Liver (tissue), 3 donors: ENCODE measurements at regions not wholly inside any gene's neighbourhood (a gene's known extent, or its start where the extent isn't known, plus 50 kb on each side); places are given as distances from the start of the nearest gene placed in this dataset.

Experiments used
- CTCF ChIP-seq: fragments of 150-350 bp; IDR thresholded peaks from 2 replicates; pipeline ENCODE4 v1.5.1; 2017; ENCODE audit warnings: improper control_type of control experiment, low read depth, low read length; ENCODE audit not compliant: missing input control
- EGR1 ChIP-seq, 2 donors: IDR thresholded peaks; 2 replicates each; pipeline ENCODE4 v1.6.1; 2016 to 2018; ENCODE audit warnings: antibody characterized with exemption in 2 of 2, low read depth in 2 of 2
- FOXA1 ChIP-seq: IDR thresholded peaks from 2 replicates; pipeline ENCODE4 v1.6.1; 2016; ENCODE audit warnings: antibody characterized with exemption
- HNF4A ChIP-seq, 2 donors: conservative IDR thresholded peaks; 2 replicates each; pipeline ENCODE4 v1.6.1; 2016; ENCODE audit warnings: antibody characterized with exemption in 2 of 2, mild to moderate bottlenecking in 2 of 2
- HNF4G ChIP-seq: IDR thresholded peaks from 2 replicates; pipeline ENCODE4 v1.6.1; 2016; ENCODE audit warnings: antibody characterized with exemption
- JUND ChIP-seq, 2 donors: IDR thresholded peaks; 2 replicates each; pipeline ENCODE4 v1.6.1; 2016; ENCODE audit warnings: antibody characterized with exemption in 2 of 2
- MAX ChIP-seq: IDR thresholded peaks from 2 replicates; pipeline ENCODE4 v1.6.1; 2016; ENCODE audit warnings: antibody characterized with exemption
- RAD21 ChIP-seq, 2 donors: IDR thresholded peaks; 2 replicates each; pipeline ENCODE4 v1.6.1; 2016; ENCODE audit warnings: antibody characterized with exemption in 2 of 2, mild to moderate bottlenecking in 2 of 2
- REST ChIP-seq: IDR thresholded peaks from 2 replicates; pipeline ENCODE4 v1.6.1; 2016; ENCODE audit warnings: antibody characterized with exemption, mild to moderate bottlenecking
- RXRA ChIP-seq, 2 donors: IDR thresholded peaks; 2 replicates each; pipeline ENCODE4 v1.6.1; 2017 to 2018; ENCODE audit warnings: antibody characterized with exemption in 2 of 2, mild to moderate bottlenecking in 1 of 2
- TAF1 ChIP-seq: conservative IDR thresholded peaks from 2 replicates; pipeline ENCODE4 v1.6.1; 2016; ENCODE audit warnings: antibody characterized with exemption, mild to moderate bottlenecking
- YY1 ChIP-seq: IDR thresholded peaks from 2 replicates; pipeline ENCODE4 v1.6.1; 2016; ENCODE audit warnings: antibody characterized with exemption, mild to moderate bottlenecking
- ZBTB33 ChIP-seq: IDR thresholded peaks from 2 replicates; pipeline ENCODE4 v1.6.1; 2016; ENCODE audit warnings: antibody characterized with exemption
- TF ChIP-seq, protein P1 (sequence below): IDR thresholded peaks from 2 replicates; pipeline ENCODE4 v1.6.1; 2016; ENCODE audit warnings: antibody characterized with exemption
- donor health status: healthy.
- donor health status: healthy.

DNA sequence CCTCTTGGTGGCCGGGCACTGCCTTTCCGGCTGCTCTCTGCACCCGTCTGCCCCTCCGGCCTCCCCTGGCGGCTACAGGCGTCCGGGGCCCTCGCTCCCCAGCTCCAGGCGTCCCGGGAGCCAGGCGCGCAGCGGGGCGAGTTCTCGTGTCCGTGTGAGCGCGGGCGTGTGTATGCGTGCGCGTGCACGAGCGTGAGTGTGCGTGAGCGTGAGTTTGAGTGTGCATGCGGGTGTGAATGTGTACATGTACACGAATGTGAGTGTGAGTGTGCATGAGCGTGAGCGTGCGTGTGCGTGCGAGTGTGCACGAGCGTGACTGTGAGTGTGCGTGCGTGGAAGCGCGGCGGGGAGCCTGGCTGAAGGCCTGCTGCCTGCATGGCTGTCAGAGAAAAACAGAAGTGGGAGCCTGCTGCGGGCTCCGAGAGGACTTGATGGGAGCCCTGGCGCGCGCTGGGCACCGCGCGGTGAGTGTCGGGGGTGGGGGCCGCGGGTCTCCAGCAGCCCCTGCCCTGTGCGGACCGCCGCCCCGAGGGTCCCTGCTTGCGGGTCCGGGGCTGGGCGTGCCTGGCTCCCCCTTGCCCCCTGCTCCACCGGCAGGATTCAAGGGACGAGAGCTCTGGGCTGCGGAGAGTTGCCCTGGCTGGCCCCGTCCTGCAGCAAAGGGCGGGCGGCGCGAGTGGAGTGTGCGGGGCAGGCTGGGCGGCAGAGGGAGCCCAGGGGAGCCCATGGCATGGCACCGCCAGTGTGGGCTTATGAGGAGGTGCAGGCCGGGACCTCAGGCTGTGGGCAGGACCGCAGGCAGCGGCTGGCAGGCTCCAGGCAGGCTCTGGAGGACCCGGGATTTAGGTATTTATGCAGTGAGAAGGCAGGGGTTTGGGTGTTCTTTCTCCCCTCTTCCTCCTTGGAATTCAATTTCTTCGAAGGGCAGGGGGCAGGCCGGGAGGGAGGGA lies 75.8 kb upstream of the EN2 start:
- no peak for TF ChIP-seq TAF1
- no peak for TF ChIP-seq CTCF
- TF ChIP-seq JUND (IDR thresholded peaks at IDR 0.05) = no peak
- no peak for TF ChIP-seq ZBTB33
- no peak for TF ChIP-seq RXRA (IDR thresholded peaks at IDR 0.05)
- TF ChIP-seq RAD21 (IDR thresholded peaks at IDR 0.05) = no peak
- TF ChIP-seq, protein P1, sequence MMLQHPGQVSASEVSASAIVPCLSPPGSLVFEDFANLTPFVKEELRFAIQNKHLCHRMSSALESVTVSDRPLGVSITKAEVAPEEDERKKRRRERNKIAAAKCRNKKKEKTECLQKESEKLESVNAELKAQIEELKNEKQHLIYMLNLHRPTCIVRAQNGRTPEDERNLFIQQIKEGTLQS = no peak
- TF ChIP-seq HNF4A (conservative IDR thresholded peaks at IDR 0.05) = no peak
- no peak for TF ChIP-seq REST
- no peak for TF ChIP-seq EGR1 (IDR thresholded peaks at IDR 0.05; ENCODE audit: low read depth in 2 of 2)
- TF ChIP-seq MAX = no peak
- no peak for TF ChIP-seq FOXA1
- TF ChIP-seq YY1 = no peak
- TF ChIP-seq HNF4G = no peak
